HEK293T (cell line): ENCODE measurements at regions not wholly inside any gene's neighbourhood (a gene's known extent, or its start where the extent isn't known, plus 50 kb on each side); places are given as distances from the start of the nearest gene placed in this dataset.

Experiments
- CTCF ChIA-PET: fragments of 350-600 bp; formaldehyde crosslinking; extraction: SDS; loops from one replicate; lab custom pipeline; 2021; ENCODE audit warnings: antibody characterized with exemption, inconsistent platforms; lab: Yijun Ruan, JAX
- POLR2A ChIA-PET: fragments of 350-600 bp; formaldehyde crosslinking; extraction: SDS; loops from one replicate; lab custom pipeline; 2020; ENCODE audit warnings: antibody characterized with exemption, inconsistent platforms; lab: Yijun Ruan, JAX
- DNase-seq: peaks from one replicate; pipeline ENCODE4 v3.0.0; 2012; ENCODE audit warnings: mixed read lengths; ENCODE audit errors: extremely low spot score
- ARNT ChIP-seq: fragments of 450-650 bp; IDR thresholded peaks from 2 replicates; pipeline ENCODE4 v1.6.1; 2017; ENCODE audit warnings: mild to moderate bottlenecking
- BHLHE40 ChIP-seq: fragments of 450-650 bp; IDR thresholded peaks from 2 replicates; pipeline ENCODE4 v1.6.1; 2016; ENCODE audit warnings: mild to moderate bottlenecking, moderate library complexity, borderline replicate concordance
- CTBP1 ChIP-seq: fragments of 450-650 bp; IDR thresholded peaks from 2 replicates; pipeline ENCODE4 v1.6.1; 2016; ENCODE audit warnings: borderline replicate concordance
- ELF4 ChIP-seq: fragments of 450-650 bp; IDR thresholded peaks from 2 replicates; pipeline ENCODE4 v1.6.1; 2017; ENCODE audit warnings: antibody characterized with exemption
- FOXA1 ChIP-seq: fragments of 450-650 bp; IDR thresholded peaks from 2 replicates; pipeline ENCODE4 v1.6.1; 2016; ENCODE audit warnings: mild to moderate bottlenecking
- FOXK2 ChIP-seq: fragments of 450-650 bp; IDR thresholded peaks from 2 replicates; pipeline ENCODE4 v1.6.1; 2016; ENCODE audit warnings: mild to moderate bottlenecking
- FOXM1 ChIP-seq: fragments of 450-650 bp; IDR thresholded peaks from 2 replicates; pipeline ENCODE4 v1.6.1; 2017; ENCODE audit warnings: mild to moderate bottlenecking, borderline replicate concordance
- HDGF ChIP-seq: fragments of 450-650 bp; IDR thresholded peaks from 2 replicates; pipeline ENCODE4 v1.6.1; 2017; ENCODE audit warnings: antibody characterized with exemption, borderline replicate concordance
- L3MBTL2 ChIP-seq: fragments of 450-650 bp; conservative IDR thresholded peaks from 2 replicates; pipeline ENCODE4 v1.6.1; 2016; ENCODE audit warnings: mild to moderate bottlenecking
- LEF1 ChIP-seq: fragments of 450-650 bp; IDR thresholded peaks from 2 replicates; pipeline ENCODE4 v1.6.1; 2017; ENCODE audit warnings: mild to moderate bottlenecking, borderline replicate concordance
- NFRKB ChIP-seq: fragments of 450-650 bp; IDR thresholded peaks from 2 replicates; pipeline ENCODE4 v1.6.1; 2016; ENCODE audit warnings: mild to moderate bottlenecking, moderate library complexity
- PKNOX1 ChIP-seq: fragments of 450-650 bp; IDR thresholded peaks from 2 replicates; pipeline ENCODE4 v1.6.1; 2016
- SP1 ChIP-seq: fragments of 450-650 bp; IDR thresholded peaks from 2 replicates; pipeline ENCODE4 v1.6.1; 2017
- SUZ12 ChIP-seq: fragments of 450-650 bp; IDR thresholded peaks from 2 replicates; pipeline ENCODE4 v1.6.1; 2016; ENCODE audit warnings: mild to moderate bottlenecking
- TARDBP ChIP-seq: fragments of 450-650 bp; IDR thresholded peaks from 2 replicates; pipeline ENCODE4 v1.6.1; 2016
- ZNF384 ChIP-seq: fragments of 450-650 bp; IDR thresholded peaks from 2 replicates; pipeline ENCODE4 v1.6.1; 2016

GRCh38 chr18:60503199-60503598 is 130.6 kb upstream of the MC4R start:
- POLR2A ChIA-PET, result interaction anchor here (0.8 kb wide), 1 partner anchor 131 kb away, joined by 3 read pairs; the partner anchor contains the start of gene MC4R
- DNase-seq, result no peak
- CTCF ChIA-PET, result no interaction called here

GRCh38 chr18:60506190-60506589 is 133.6 kb upstream of the MC4R start:
- TF ChIP-seq NFRKB (no peak), FOXK2 (no peak), BHLHE40 (no peak), SUZ12 (no peak), ARNT (no peak), CTBP1 (no peak), L3MBTL2 (no peak), LEF1 (no peak), ZNF384 (no peak), SP1 (no peak), FOXM1 (no peak), PKNOX1 (no peak), FOXA1 (no peak), HDGF (no peak), TARDBP (no peak), ELF4 (no peak)
- ChIA-PET CTCF (no interaction called here), POLR2A (no interaction called here)
- DNase-seq, result no peak

More at GRCh38 chr18:60503199-60503598, 130.6 kb upstream of the MC4R start:
- TF ChIP-seq CTBP1, result no peak

- DNase-seq, result no peak
- no peak for TF ChIP-seq ARNT
- no peak for TF ChIP-seq CTBP1
- TF ChIP-seq PKNOX1, result no peak
- TF ChIP-seq FOXM1, result no peak
- no peak for TF ChIP-seq L3MBTL2
- no peak for TF ChIP-seq ELF4
- TF ChIP-seq BHLHE40, result no peak
- TF ChIP-seq LEF1, result no peak
- TF ChIP-seq SP1, result no peak
- TF ChIP-seq FOXK2, result no peak
- no peak for TF ChIP-seq HDGF
- TF ChIP-seq ZNF384, result no peak
- TF ChIP-seq TARDBP, result no peak
- TF ChIP-seq SUZ12, result no peak
- no peak for TF ChIP-seq NFRKB
- POLR2A ChIA-PET, result no interaction called here
Measured at GRCh38 chr18:60506682-60507081, 134.1 kb upstream of the MC4R start.

GRCh38 chr18:60508108-60508507 is 135.5 kb upstream of the MC4R start:
- CTCF ChIA-PET, result no interaction called here
- DNase-seq, result no peak
- POLR2A ChIA-PET, result no interaction called here
- TF ChIP-seq ELF4 (no peak), CTBP1 (no peak), FOXA1 (no peak), HDGF (no peak), SUZ12 (no peak), FOXM1 (no peak), ZNF384 (no peak), SP1 (no peak), TARDBP (no peak), PKNOX1 (no peak), ARNT (no peak), L3MBTL2 (no peak), BHLHE40 (no peak), FOXK2 (no peak)

More at GRCh38 chr18:60506682-60507081, 134.1 kb upstream of the MC4R start:
- CTCF ChIA-PET, result no interaction called here

- CTCF ChIA-PET, result no interaction called here
- DNase-seq, result no peak
- no peak for TF ChIP-seq TARDBP
- TF ChIP-seq SUZ12, result no peak
- no peak for TF ChIP-seq L3MBTL2
- POLR2A ChIA-PET, result no interaction called here
Measured at GRCh38 chr18:60534538-60534937, 162.0 kb upstream of the MC4R start.

- ChIA-PET POLR2A (no interaction called here), CTCF (no interaction called here)
- TF ChIP-seq SUZ12, result no peak
- TF ChIP-seq CTBP1, result no peak
- TF ChIP-seq ZNF384, result no peak
- TF ChIP-seq ARNT, result no peak
- TF ChIP-seq BHLHE40, result no peak
- TF ChIP-seq PKNOX1, result no peak
- TF ChIP-seq NFRKB, result no peak
- TF ChIP-seq HDGF, result no peak
- no peak for TF ChIP-seq FOXA1
- no peak for TF ChIP-seq FOXK2
- no peak for TF ChIP-seq TARDBP
- TF ChIP-seq SP1, result no peak
- no peak for TF ChIP-seq L3MBTL2
- no peak for TF ChIP-seq LEF1
- TF ChIP-seq ELF4, result no peak
- no peak for TF ChIP-seq FOXM1
- no peak for DNase-seq
Measured at GRCh38 chr18:60537074-60537473, 164.5 kb upstream of the MC4R start.
